K562 (cell line): ENCODE measurements at regions not wholly inside any gene's neighbourhood (a gene's known extent, or its start where the extent isn't known, plus 50 kb on each side); places are given as distances from the start of the nearest gene placed in this dataset.

Experiments used
- ATAC-seq: fragments of 200-7000 bp; cut with Tn5 transposase; 3 replicates; pipeline ENCODE4 v1.9.1; 2020; ENCODE audit warnings: moderate library complexity
- BruUV-seq: library from RNA; stranded (reverse); fragments of 400-500 nt; replicated peaks from 2 replicates; lab custom pipeline; 2021; lab: Mats Ljungman, UMichigan
- CTCF ChIA-PET: fragments of 300-600 bp; formaldehyde crosslinking; extraction: SDS; loops from one replicate; lab custom pipeline; 2021; ENCODE audit warnings: low intra/inter-chr PET ratio; lab: Yijun Ruan, JAX
- POLR2A ChIA-PET: fragments of 300-600, 350-650 bp; sonication (Branson Sonifier 250); formaldehyde crosslinking; extraction: SDS; loops from one replicate; lab custom pipeline; 2021; ENCODE audit warnings: antibody characterized with exemption, inconsistent platforms; lab: Yijun Ruan, JAX
- DNase-seq, 4 experiments: peaks; one replicate each; pipeline versions ENCODE4 v3.0.0 to v3.0.0-alpha.2; 2011 to 2018; ENCODE audit warnings: low spot score in 3 of 4, mixed read lengths in 3 of 4; ENCODE audit errors: extremely low read depth in 1 of 4
- FAIRE-seq: peaks from 2 replicates; lab custom pipeline; 2011; peaks lifted over from hg19 to GRCh38; lab: Jason Lieb, UNC
- H2AFZ ChIP-seq: 2 replicates; pipeline ENCODE4 v1.6.0; 2011; ENCODE audit warnings: low read depth, low read length, control low read depth, inconsistent platforms
- H3K27ac ChIP-seq: fragments of 200-600 bp; 3 replicates; pipeline ENCODE4 v1.8.0; 2011; ENCODE audit warnings: low read depth, mild to moderate bottlenecking, control low read depth, inconsistent platforms, low read length, moderate library complexity, mixed read lengths; ENCODE audit errors: extremely low read depth
- H3K27me3 ChIP-seq, 2 experiments: fragments of 300-600 bp in 1 of 2; 2 replicates in 1 of 2; 3 replicates in 1 of 2; pipeline versions ENCODE4 v1.6.0 to v1.8.0; 2011; ENCODE audit warnings: inconsistent platforms in 2 of 2, low read length in 2 of 2, mild to moderate bottlenecking in 1 of 2, mixed read lengths in 1 of 2, moderate library complexity in 1 of 2; ENCODE audit not compliant: control insufficient read depth in 2 of 2, insufficient read depth in 2 of 2
- H3K36me3 ChIP-seq: fragments of 300-600 bp; 3 replicates; pipeline ENCODE4 v1.8.0; 2011; ENCODE audit warnings: mild to moderate bottlenecking, low read length, inconsistent platforms; ENCODE audit not compliant: control insufficient read depth, insufficient read depth
- H3K4me1 ChIP-seq, 2 experiments: fragments of 200-600 bp in 1 of 2; replicated peaks in 1 of 2; 2 replicates in 1 of 2; 3 replicates in 1 of 2; pipeline versions ENCODE4 v1.5.1 to v1.8.0; 2011; ENCODE audit warnings: inconsistent platforms in 2 of 2, low read length in 2 of 2, mild to moderate bottlenecking in 1 of 2, mixed read lengths in 1 of 2, moderate library complexity in 1 of 2; ENCODE audit not compliant: control insufficient read depth in 2 of 2, insufficient read depth in 2 of 2
- H3K4me2 ChIP-seq: 2 replicates; pipeline ENCODE4 v1.6.1; 2011; ENCODE audit warnings: low read length, control low read depth, inconsistent platforms, mixed read lengths; ENCODE audit not compliant: insufficient read depth
- H3K4me3 ChIP-seq: fragments of 200-600 bp; sonication (generic), shearing (Covaris generic); 2 replicates; pipeline ENCODE4 v1.5.1; 2016; ENCODE audit warnings: control low read depth, inconsistent platforms
- H3K79me2 ChIP-seq: fragments of 200-600 bp; 3 replicates; pipeline ENCODE4 v1.8.0; 2011; ENCODE audit warnings: low read length, inconsistent platforms; ENCODE audit not compliant: control insufficient read depth, insufficient read depth
- H3K9ac ChIP-seq, 2 experiments: 2 replicates each; pipeline versions ENCODE4 v1.6.0 to v1.6.1; 2011; ENCODE audit warnings: low read depth in 2 of 2, low read length in 2 of 2, control low read depth in 1 of 2, inconsistent platforms in 1 of 2, mild to moderate bottlenecking in 1 of 2, mixed read lengths in 1 of 2; ENCODE audit not compliant: insufficient read depth in 1 of 2
- H3K9me1 ChIP-seq: one replicate; pipeline ENCODE4 v1.6.0; 2011; ENCODE audit warnings: inconsistent platforms, mild to moderate bottlenecking, low read length, moderate library complexity; ENCODE audit not compliant: control insufficient read depth, insufficient read depth
- H3K9me3 ChIP-seq: replicated peaks from 2 replicates; pipeline ENCODE4 v1.5.1; 2011; ENCODE audit warnings: low read depth, low read length, inconsistent platforms; ENCODE audit not compliant: control insufficient read depth, insufficient read depth
- H4K20me1 ChIP-seq: replicated peaks from 2 replicates; pipeline ENCODE4 v1.6.1; 2011; ENCODE audit warnings: low read length, inconsistent platforms, mixed read lengths; ENCODE audit not compliant: control insufficient read depth, insufficient read depth
- CBX5 ChIP-seq: IDR thresholded peaks from 2 replicates; pipeline ENCODE4 v1.6.1; 2014; ENCODE audit warnings: low read depth, borderline replicate concordance
- CHD2 ChIP-seq: IDR thresholded peaks from 2 replicates; pipeline ENCODE4 v1.6.1; 2011; ENCODE audit warnings: low read depth, low read length
- DDX20 ChIP-seq: fragments of 450-650 bp; IDR thresholded peaks from 2 replicates; pipeline ENCODE4 v1.6.1; 2016; ENCODE audit warnings: missing genetic modification characterization, low read depth, mild to moderate bottlenecking, missing compliant biosample characterization, moderate library complexity
- ESRRA ChIP-seq: fragments of 450-650 bp; IDR thresholded peaks from 2 replicates; pipeline ENCODE4 v1.6.1; 2014; ENCODE audit warnings: low read depth, mild to moderate bottlenecking, moderate library complexity, borderline replicate concordance
- HDAC2 ChIP-seq: fragments of 450-650 bp; IDR thresholded peaks from 2 replicates; pipeline ENCODE4 v1.6.1; 2016; ENCODE audit warnings: mild to moderate bottlenecking
- NR2C1 ChIP-seq, 2 experiments: fragments of 450-650 bp; IDR thresholded peaks; 2 replicates each; pipeline ENCODE4 v1.6.1; 2017; ENCODE audit warnings: mild to moderate bottlenecking in 2 of 2, antibody characterized with exemption in 1 of 2, inconsistent platforms in 1 of 2, missing compliant biosample characterization in 1 of 2, missing genetic modification characterization in 1 of 2
- OTX1 ChIP-seq: fragments of 450-650 bp; formaldehyde crosslinking; IDR thresholded peaks from 2 replicates; pipeline ENCODE4 v1.4.0; 2022; ENCODE audit warnings: mild to moderate bottlenecking
- RFX5 ChIP-seq: IDR thresholded peaks from 2 replicates; pipeline ENCODE4 v1.6.1; 2011; ENCODE audit warnings: low read depth, mild to moderate bottlenecking, improper control_type of control experiment, low read length
- ZNF165 ChIP-seq: fragments of 250-450 bp; sonication (Bioruptor Pico); IDR thresholded peaks from 2 replicates; pipeline ENCODE4 v1.4.0; 2020; ENCODE audit warnings: borderline replicate concordance
- ZNF24 ChIP-seq: fragments of 450-650 bp; IDR thresholded peaks from 2 replicates; pipeline ENCODE4 v1.6.1; 2016
- ZNF324 ChIP-seq: fragments of 250-450 bp; sonication (Bioruptor Pico); IDR thresholded peaks from 2 replicates; pipeline ENCODE4 v1.4.0; 2020; ENCODE audit warnings: mild to moderate bottlenecking
- WGBS: fragments of 100-300 bp; shearing (Covaris generic); methylation state at CpG from one replicate; pipeline ENCODE4 v1.1.6; 2016; ENCODE audit warnings: low coverage, mixed read lengths; ENCODE audit not compliant: insufficient coverage; ENCODE audit errors: missing lambda C conversion rate; 5-methylcytosine and 5-hydroxymethylcytosine counted together
- in situ Hi-C: fragments of 300-500 bp; cut with MboI; formaldehyde crosslinking; loops from 4 replicates; pipeline ENCODE4 v1.15.0; 2018; ENCODE audit warnings: inconsistent platforms, mixed read lengths
- intact Hi-C: fragments of 100-400 bp; cut with micrococcal nuclease; formaldehyde crosslinking; loops from 2 replicates; pipeline ENCODE4 v1.14.2; 2022
- TF ChIP-seq, protein P1 (sequence below): fragments of 450-650 bp; IDR thresholded peaks from 2 replicates; pipeline ENCODE4 v1.7.0; 2016; ENCODE audit warnings: borderline replicate concordance
- TF ChIP-seq, protein P2 (sequence below): fragments of 250-450 bp; sonication (Bioruptor Pico); IDR thresholded peaks from 2 replicates; pipeline ENCODE4 v1.8.0; 2022; ENCODE audit warnings: inconsistent platforms

DNA sequence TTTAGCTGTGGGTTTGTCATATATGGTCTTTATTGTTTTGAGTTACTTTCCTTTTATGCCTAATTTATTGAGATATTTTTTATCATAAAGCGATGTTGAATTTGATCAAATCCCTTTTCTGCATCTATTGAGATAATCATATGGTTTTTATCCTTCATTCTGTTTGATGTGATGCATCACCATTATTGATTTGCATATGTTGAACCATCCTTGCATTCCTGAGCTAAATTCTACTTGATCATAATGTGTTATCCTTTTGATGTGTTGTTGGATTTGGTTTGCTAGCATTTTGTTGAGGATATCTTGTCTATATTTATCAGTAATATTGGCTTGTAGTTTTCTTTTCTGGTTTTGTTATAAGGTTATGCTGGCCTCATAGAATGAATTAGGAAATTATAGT, 308.5 kb downstream of the ADCYAP1 start:
- FAIRE-seq (no peak), DNase-seq (no peak), ATAC-seq (no peak)
- H4K20me1 ChIP-seq = no peaks in the 10 kb centered on the region
- 0% methylated on average over 1 of the region's 1 CpG for WGBS
- H3K36me3 ChIP-seq = no peaks in the 10 kb centered on the region
- H3K9me1 ChIP-seq = no peaks in the 10 kb centered on the region
- no TSS peak for BruUV-seq
- no peaks in the 10 kb centered on the region; a peak in 1 of 5 replicates for H3K4me1 ChIP-seq
- H3K79me2 ChIP-seq = no peaks in the 10 kb centered on the region
- no peak overlapping the region for H3K9ac ChIP-seq
- no peaks in the 10 kb centered on the region for H3K27me3 ChIP-seq
- ChIA-PET CTCF (no interaction called here), POLR2A (no interaction called here)
- no peak overlapping the region for H3K4me3 ChIP-seq
- 0 out of 2 replicates have a peak, but pooled peaks cover 2% of the 10 kb centered on the region for H3K9me3 ChIP-seq
- in situ Hi-C loops = no loop called here
- H2AFZ ChIP-seq = no peak overlapping the region
- no peak overlapping the region for H3K4me2 ChIP-seq
- H3K27ac ChIP-seq = no peak overlapping the region
- intact Hi-C loops = no loop called here
- TF ChIP-seq CHD2 (no peak), DDX20 (no peak), ESRRA (no peak), ZNF24 (no peak), ZNF165 (CRISPR knock-in tag) (no peak), ZNF324 (CRISPR knock-in tag) (peak; percentile 99), OTX1 (CRISPR knock-in tag) (no peak), NR2C1 (IDR thresholded peaks at IDR 0.05) (no peak), NR2C1 (tag; IDR thresholded peaks at IDR 0.05) (no peak), HDAC2 (no peak), CBX5 (peak; percentile 59; the same call in 1 of the 2 replicates), RFX5 (no peak)
- TF ChIP-seq, protein P1, sequence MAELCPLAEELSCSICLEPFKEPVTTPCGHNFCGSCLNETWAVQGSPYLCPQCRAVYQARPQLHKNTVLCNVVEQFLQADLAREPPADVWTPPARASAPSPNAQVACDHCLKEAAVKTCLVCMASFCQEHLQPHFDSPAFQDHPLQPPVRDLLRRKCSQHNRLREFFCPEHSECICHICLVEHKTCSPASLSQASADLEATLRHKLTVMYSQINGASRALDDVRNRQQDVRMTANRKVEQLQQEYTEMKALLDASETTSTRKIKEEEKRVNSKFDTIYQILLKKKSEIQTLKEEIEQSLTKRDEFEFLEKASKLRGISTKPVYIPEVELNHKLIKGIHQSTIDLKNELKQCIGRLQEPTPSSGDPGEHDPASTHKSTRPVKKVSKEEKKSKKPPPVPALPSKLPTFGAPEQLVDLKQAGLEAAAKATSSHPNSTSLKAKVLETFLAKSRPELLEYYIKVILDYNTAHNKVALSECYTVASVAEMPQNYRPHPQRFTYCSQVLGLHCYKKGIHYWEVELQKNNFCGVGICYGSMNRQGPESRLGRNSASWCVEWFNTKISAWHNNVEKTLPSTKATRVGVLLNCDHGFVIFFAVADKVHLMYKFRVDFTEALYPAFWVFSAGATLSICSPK = no peak
- TF ChIP-seq, protein P2, sequence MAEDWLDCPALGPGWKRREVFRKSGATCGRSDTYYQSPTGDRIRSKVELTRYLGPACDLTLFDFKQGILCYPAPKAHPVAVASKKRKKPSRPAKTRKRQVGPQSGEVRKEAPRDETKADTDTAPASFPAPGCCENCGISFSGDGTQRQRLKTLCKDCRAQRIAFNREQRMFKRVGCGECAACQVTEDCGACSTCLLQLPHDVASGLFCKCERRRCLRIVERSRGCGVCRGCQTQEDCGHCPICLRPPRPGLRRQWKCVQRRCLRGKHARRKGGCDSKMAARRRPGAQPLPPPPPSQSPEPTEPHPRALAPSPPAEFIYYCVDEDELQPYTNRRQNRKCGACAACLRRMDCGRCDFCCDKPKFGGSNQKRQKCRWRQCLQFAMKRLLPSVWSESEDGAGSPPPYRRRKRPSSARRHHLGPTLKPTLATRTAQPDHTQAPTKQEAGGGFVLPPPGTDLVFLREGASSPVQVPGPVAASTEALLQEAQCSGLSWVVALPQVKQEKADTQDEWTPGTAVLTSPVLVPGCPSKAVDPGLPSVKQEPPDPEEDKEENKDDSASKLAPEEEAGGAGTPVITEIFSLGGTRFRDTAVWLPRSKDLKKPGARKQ (CRISPR knock-in tag) = 0 out of 2 replicates have a peak, but pooled peaks have one; percentile 38
